OCI-LY3 (cell line): ENCODE measurements at regions not wholly inside any gene's neighbourhood (a gene's known extent, or its start where the extent isn't known, plus 50 kb on each side); places are given as distances from the start of the nearest gene placed in this dataset.

Experiments
- CTCF ChIP-seq: fragments of 200-600, 300-600 bp; sonication (generic); IDR thresholded peaks from 2 replicates; pipeline ENCODE4 v1.5.1; 2014; ENCODE audit warnings: antibody characterized with exemption, low read length, low read depth
- EZH2phosphoT487 ChIP-seq: fragments of 200-600 bp; shearing (Covaris generic); IDR thresholded peaks from 2 replicates; pipeline ENCODE4 v1.6.1; 2018; ENCODE audit warnings: antibody characterized with exemption, mixed run types, low read depth

DNA sequence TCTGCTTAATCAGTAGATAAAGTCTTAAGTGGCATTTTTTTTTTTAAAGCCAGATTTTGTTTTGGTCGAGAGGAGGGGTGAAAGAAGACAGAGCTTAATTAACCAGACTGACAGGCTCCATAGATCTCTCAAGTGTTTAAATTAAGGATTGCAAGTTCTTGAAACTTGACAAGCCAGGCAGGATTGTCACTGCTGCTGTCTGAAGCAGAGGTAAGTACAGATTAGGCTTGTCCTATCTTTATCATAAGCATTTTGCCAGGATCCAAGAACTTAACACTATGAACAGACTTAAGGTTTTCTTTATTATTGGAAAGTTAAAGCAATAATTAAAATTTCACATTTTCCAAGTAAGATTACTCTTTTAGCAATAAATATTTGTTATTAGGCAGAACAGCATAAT lies 179.6 kb upstream of the LMO3 start:
- TF ChIP-seq CTCF, result no peak
- no peak for TF ChIP-seq EZH2phosphoT487
